Large intestine (tissue), 3 donors: ENCODE measurements at regions not wholly inside any gene's neighbourhood (a gene's known extent, or its start where the extent isn't known, plus 50 kb on each side); places are given as distances from the start of the nearest gene placed in this dataset.

ENCODE experiments used
- DNase-seq, 2 donors: peaks; one replicate each; pipeline versions ENCODE4 v3.0.0 to v3.0.0-alpha.2; 2013
- H3K27ac ChIP-seq: one replicate; pipeline ENCODE4 v1.5.1; 2013; ENCODE audit warnings: low read length
- H3K27me3 ChIP-seq: 2 replicates; pipeline ENCODE4 v1.6.1; 2013; ENCODE audit warnings: low read length; ENCODE audit not compliant: control insufficient read depth, insufficient read depth
- H3K36me3 ChIP-seq: 2 replicates; pipeline ENCODE4 v1.6.1; 2013; ENCODE audit warnings: low read length; ENCODE audit not compliant: control insufficient read depth, insufficient read depth
- H3K4me1 ChIP-seq: one replicate; pipeline ENCODE4 v1.6.1; 2013; ENCODE audit warnings: low read length; ENCODE audit not compliant: control insufficient read depth, insufficient read depth
- H3K4me3 ChIP-seq: one replicate; pipeline ENCODE4 v1.5.1; 2013; ENCODE audit warnings: low read length
- H3K9me3 ChIP-seq: one replicate; pipeline ENCODE4 v1.6.1; 2013; ENCODE audit warnings: mild to moderate bottlenecking, low read depth, low read length, moderate library complexity; ENCODE audit not compliant: control insufficient read depth
- WGBS: methylation state at CpG from one replicate; pipeline ENCODE4 v1.1.5; 2013; ENCODE audit warnings: low lambda C conversion rate; ENCODE audit not compliant: insufficient coverage; 5-methylcytosine and 5-hydroxymethylcytosine counted together

DNA sequence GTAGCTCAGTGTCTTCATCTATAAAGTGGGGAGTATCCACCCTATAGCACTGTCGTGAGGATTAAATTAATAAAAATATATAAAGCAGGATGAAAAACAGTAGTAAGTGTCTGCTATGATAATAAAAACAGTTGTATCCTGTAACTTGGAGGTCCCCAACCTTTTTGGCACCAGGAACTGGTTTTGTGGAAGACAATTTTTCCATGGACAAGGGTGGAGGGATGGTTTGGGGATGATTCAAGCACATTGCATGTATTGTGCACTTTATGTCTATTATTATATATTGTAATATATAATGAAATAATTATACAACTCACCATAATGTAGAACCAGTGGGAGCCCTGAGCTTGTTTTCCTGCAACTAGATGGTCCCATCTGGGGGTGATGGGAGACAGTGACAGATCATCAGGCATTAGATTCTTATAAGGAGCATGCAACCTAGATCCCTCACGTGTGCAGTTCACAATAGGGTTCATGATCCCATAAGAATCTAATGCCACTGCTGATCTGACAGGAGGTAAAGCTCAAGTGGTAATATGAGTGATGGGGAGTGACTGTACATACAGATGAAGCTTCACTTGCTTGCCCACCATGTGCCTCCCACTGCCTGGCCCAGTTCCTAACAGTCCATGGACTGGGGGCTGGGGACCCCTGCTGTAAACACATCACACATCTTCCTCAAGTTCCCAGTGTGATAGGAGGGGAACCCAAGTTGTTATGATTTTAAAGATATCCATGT, 177.4 kb upstream of the DAPK1 start:
- H3K4me3 ChIP-seq = no peak overlapping the region
- H3K27me3 ChIP-seq = peaks cover 2% of the 10 kb centered on the region
- no peaks in the 10 kb centered on the region for H3K36me3 ChIP-seq
- 100% methylated on average over 1 of the region's 2 CpGs for WGBS
- H3K4me1 ChIP-seq = no peaks in the 10 kb centered on the region
- H3K27ac ChIP-seq = no peak overlapping the region
- DNase-seq = no peak
- no peaks in the 10 kb centered on the region for H3K9me3 ChIP-seq

GRCh38 chr9:87322840-87323635, 174.6 kb upstream of the DAPK1 start:
- Histone ChIP-seq H3K36me3 (no peaks in the 10 kb centered on the region), H3K27ac (no peak overlapping the region), H3K4me3 (no peak overlapping the region), H3K4me1 (no peaks in the 10 kb centered on the region), H3K9me3 (no peaks in the 10 kb centered on the region), H3K27me3 (peaks cover 4% of the 10 kb centered on the region)
- 87% methylated on average over 1 of the region's 5 CpGs for WGBS
- DNase-seq = no peak

- Histone ChIP-seq H3K27me3 (peaks cover 4% of the 10 kb centered on the region), H3K27ac (no peak overlapping the region), H3K4me3 (no peak overlapping the region), H3K36me3 (no peaks in the 10 kb centered on the region), H3K9me3 (no peaks in the 10 kb centered on the region), H3K4me1 (no peaks in the 10 kb centered on the region)
- no CpG with 5 or more reads among the region's 2 CpGs for WGBS
- DNase-seq = no peak
Measured at GRCh38 chr9:87323928-87324327, 173.7 kb upstream of the DAPK1 start.

DNA sequence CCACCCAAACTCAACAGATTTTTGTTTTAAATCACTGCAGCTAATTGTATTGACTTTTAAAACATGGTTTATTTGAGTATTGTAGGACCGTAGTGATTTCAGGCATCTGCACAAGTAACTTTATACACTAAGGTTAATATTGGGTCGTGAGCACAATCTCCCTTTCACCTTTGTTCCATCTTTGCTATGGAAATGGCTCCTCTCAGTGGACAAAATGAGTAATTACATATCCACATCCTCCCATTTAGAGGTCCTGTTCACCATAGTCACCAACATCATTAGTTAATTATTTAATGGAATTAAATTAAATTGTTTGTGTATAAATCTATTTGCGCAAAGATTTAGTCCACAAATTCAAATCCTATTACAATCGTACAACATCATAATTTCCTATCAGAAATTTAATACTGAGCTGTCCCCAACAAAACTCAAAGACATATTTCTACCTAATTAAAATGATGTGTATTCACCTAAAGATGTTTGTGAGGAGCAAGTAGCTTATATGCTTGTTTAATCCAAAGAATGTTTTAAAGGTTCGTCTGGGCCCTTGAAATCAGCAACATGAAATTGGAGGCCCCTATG, 173.0 kb upstream of the DAPK1 start:
- WGBS = 0% methylated on average over 3 of the region's 5 CpGs
- H3K36me3 ChIP-seq = no peaks in the 10 kb centered on the region
- H3K9me3 ChIP-seq = no peaks in the 10 kb centered on the region
- no peak overlapping the region for H3K4me3 ChIP-seq
- DNase-seq = peak in 1 of 2 donors; percentile 34
- no peaks in the 10 kb centered on the region for H3K4me1 ChIP-seq
- peaks cover 4% of the 10 kb centered on the region for H3K27me3 ChIP-seq
- no peak overlapping the region for H3K27ac ChIP-seq

- peaks cover 4% of the 10 kb centered on the region for H3K27me3 ChIP-seq
- H3K36me3 ChIP-seq = no peaks in the 10 kb centered on the region
- DNase-seq = no peak
- no peaks in the 10 kb centered on the region for H3K9me3 ChIP-seq
- no peaks in the 10 kb centered on the region for H3K4me1 ChIP-seq
- no peak overlapping the region for H3K4me3 ChIP-seq
- no CpG with 5 or more reads among the region's 3 CpGs for WGBS
- no peak overlapping the region for H3K27ac ChIP-seq
Measured at GRCh38 chr9:87327575-87328125, 170.0 kb upstream of the DAPK1 start.

GRCh38 chr9:87333802-87334201, 163.9 kb upstream of the DAPK1 start:
- Histone ChIP-seq H3K4me1 (peaks cover 9% of the 10 kb centered on the region), H3K27ac (no peak overlapping the region), H3K9me3 (no peaks in the 10 kb centered on the region), H3K27me3 (peaks cover 14% of the 10 kb centered on the region), H3K36me3 (no peaks in the 10 kb centered on the region), H3K4me3 (no peak overlapping the region)
- DNase-seq = no peak
- 92% methylated on average over 2 of the region's 6 CpGs for WGBS

DNA sequence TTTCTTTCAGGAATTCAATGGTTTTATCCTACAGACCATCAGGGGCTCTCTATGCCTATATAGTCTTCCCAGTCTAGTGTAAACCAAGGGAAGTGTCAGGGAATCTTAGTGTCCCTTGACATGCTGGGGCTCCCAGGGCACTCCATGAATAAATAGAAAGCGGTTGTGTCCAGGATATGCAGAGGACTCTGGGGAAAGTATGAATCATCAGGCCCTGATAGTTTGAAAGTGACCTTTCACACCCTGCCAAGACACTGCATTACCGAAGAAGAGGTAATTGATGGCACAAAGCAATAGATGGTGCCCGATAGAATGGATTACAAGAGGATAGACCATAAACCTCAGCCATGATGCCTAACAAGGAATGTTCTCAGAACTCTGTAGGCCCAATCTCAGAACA, 163.3 kb upstream of the DAPK1 start:
- Histone ChIP-seq H3K4me3 (no peak overlapping the region), H3K36me3 (no peaks in the 10 kb centered on the region), H3K4me1 (peaks cover 9% of the 10 kb centered on the region), H3K27me3 (peaks cover 14% of the 10 kb centered on the region), H3K9me3 (no peaks in the 10 kb centered on the region), H3K27ac (no peak overlapping the region)
- WGBS = 100% methylated on average over 1 of the region's 3 CpGs
- peak in 1 of 2 donors; percentile 18 for DNase-seq

DNA sequence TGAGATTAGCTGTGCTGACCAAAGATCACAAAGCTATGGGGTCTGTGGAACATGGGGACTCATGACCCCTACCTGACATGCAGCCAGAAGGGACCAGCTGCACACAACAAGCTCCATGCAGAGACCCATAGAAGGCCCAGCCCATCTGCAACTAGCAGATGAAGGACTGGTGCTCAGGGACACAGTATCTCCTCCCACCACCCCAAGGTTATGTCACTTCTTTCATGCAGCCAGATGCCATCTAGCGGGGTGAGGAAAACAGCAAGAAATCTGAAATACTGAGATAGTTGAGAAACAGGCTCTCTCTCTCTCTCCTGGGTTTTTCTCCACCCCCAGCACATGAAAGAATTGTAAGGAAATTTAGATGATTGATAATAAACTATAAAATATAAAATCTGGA, 161.3 kb upstream of the DAPK1 start:
- Histone ChIP-seq H3K27me3 (peaks cover 14% of the 10 kb centered on the region), H3K4me3 (no peak overlapping the region), H3K27ac (no peak overlapping the region), H3K4me1 (peaks cover 9% of the 10 kb centered on the region), H3K36me3 (no peaks in the 10 kb centered on the region), H3K9me3 (no peaks in the 10 kb centered on the region)
- WGBS = no CpG with 5 or more reads among the region's 1 CpG
- no peak for DNase-seq

- Histone ChIP-seq H3K36me3 (no peaks in the 10 kb centered on the region), H3K4me1 (peaks cover 9% of the 10 kb centered on the region), H3K9me3 (no peaks in the 10 kb centered on the region), H3K27ac (no peak overlapping the region), H3K4me3 (peak overlapping the region; percentile 36), H3K27me3 (peaks cover 14% of the 10 kb centered on the region)
- WGBS = 0% methylated on average over 3 of the region's 12 CpGs
- peak; percentile 61 to 65 for DNase-seq
Measured at GRCh38 chr9:87336914-87337333, 160.7 kb upstream of the DAPK1 start.

GRCh38 chr9:87337335-87338087, 160.2 kb upstream of the DAPK1 start:
- 4% methylated on average over 4 of the region's 14 CpGs for WGBS
- DNase-seq = peak in 1 of 2 donors; percentile 24
- Histone ChIP-seq H3K36me3 (no peaks in the 10 kb centered on the region), H3K4me3 (peak overlapping the region; percentile 36), H3K27ac (no peak overlapping the region), H3K27me3 (peaks cover 14% of the 10 kb centered on the region), H3K4me1 (peaks cover 9% of the 10 kb centered on the region), H3K9me3 (no peaks in the 10 kb centered on the region)
